ENCODE measurements at regions not wholly inside any gene's neighbourhood (a gene's known extent, or its start where the extent isn't known, plus 50 kb on each side); places are given as distances from the start of the nearest gene placed in this dataset.

DNA sequence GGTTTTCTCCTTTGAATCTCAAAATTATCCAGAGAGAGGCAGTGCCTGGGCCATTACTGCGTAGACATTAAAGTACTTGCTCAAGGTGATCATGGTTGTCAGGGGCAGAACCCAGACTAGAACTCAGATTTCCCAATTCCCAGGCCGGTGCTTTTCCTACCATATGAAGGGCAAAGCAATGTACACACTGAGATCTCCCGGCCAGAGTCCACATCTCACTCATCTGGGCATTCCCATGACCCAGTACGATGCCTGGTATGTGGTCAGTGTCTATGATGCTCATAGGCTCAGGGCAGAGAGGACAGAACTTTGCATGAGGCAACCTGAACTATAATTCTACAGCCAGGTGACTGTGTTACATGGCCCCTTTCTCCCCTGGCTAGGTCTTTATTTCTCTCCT, 531.4 kb downstream of the TDRD15 start:
- no peak overlapping the region for H3K4me3 ChIP-seq
- intact Hi-C loops (cut with DNase I; ENCODE audit: low total_unique reads) = no loop called here
- no peaks in the 10 kb centered on the region for H3K4me1 ChIP-seq
- 82 to 98% (median 92%) methylated on average over 4 of the region's 4 CpGs for WGBS, 5 donors
- no peaks in the 10 kb centered on the region for H3K27me3 ChIP-seq
- no peak overlapping the region for H3K27ac ChIP-seq
- no peaks in the 10 kb centered on the region for H3K36me3 ChIP-seq
- no peak for DNase-seq
- no peaks in the 10 kb centered on the region for H3K9me3 ChIP-seq
- TF ChIP-seq POLR2A (IDR thresholded peaks at IDR 0.05) (no peak), EP300 (IDR thresholded peaks at IDR 0.05) (no peak), POLR2AphosphoS5 (IDR thresholded peaks at IDR 0.05) (no peak)
- TF ChIP-seq, protein P1, sequence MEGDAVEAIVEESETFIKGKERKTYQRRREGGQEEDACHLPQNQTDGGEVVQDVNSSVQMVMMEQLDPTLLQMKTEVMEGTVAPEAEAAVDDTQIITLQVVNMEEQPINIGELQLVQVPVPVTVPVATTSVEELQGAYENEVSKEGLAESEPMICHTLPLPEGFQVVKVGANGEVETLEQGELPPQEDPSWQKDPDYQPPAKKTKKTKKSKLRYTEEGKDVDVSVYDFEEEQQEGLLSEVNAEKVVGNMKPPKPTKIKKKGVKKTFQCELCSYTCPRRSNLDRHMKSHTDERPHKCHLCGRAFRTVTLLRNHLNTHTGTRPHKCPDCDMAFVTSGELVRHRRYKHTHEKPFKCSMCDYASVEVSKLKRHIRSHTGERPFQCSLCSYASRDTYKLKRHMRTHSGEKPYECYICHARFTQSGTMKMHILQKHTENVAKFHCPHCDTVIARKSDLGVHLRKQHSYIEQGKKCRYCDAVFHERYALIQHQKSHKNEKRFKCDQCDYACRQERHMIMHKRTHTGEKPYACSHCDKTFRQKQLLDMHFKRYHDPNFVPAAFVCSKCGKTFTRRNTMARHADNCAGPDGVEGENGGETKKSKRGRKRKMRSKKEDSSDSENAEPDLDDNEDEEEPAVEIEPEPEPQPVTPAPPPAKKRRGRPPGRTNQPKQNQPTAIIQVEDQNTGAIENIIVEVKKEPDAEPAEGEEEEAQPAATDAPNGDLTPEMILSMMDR (IDR thresholded peaks at IDR 0.05) = no peak

DNA sequence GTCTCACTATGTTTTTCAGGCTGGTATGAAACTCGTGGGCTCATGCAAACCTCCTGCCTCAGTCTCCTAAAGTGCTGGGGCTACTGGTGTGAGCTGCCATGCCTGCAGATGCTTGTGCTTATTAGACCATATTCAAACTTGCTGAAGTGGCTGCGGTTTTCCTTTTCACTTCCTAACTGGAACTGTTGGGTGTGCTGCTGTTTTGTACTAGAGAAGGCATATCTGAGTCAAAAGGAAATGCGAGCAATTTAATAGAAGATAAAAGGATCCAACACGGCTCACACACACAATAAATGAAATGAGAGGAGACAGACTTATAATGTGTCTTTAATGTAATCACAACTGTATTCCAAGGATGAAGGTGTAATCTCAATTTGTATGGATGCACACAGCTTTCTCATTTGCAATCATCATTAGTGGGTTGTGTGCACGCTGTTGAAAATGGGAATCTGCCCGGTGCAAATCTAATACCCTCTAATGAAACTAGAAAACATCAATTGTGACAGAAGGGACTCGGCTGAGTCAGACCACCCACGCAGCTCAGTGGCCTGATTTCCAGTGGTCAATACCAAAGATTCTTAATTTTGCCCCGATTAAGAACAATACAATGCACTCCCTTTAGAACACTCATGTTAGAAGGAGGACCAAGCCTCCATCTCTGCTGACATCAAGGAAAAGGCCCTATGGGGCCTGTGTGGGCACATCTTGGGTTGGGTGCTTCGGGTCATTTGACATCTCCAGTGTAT, 532.7 kb downstream of the TDRD15 start:
- H3K27me3 ChIP-seq = no peaks in the 10 kb centered on the region
- 67 to 84% (median 76%) methylated on average over 10 of the region's 10 CpGs for WGBS, 5 donors
- H3K27ac ChIP-seq = no peak overlapping the region
- no peaks in the 10 kb centered on the region for H3K36me3 ChIP-seq
- no peaks in the 10 kb centered on the region for H3K9me3 ChIP-seq
- intact Hi-C loops (cut with DNase I; ENCODE audit: low total_unique reads) = no loop called here
- TF ChIP-seq EP300 (IDR thresholded peaks at IDR 0.05) = no peak
- TF ChIP-seq, protein P1 (IDR thresholded peaks at IDR 0.05) = no peak
- no peak for TF ChIP-seq POLR2AphosphoS5 (IDR thresholded peaks at IDR 0.05)
- TF ChIP-seq POLR2A (IDR thresholded peaks at IDR 0.05) = no peak
- DNase-seq = no peak
- no peak overlapping the region for H3K4me3 ChIP-seq
- no peaks in the 10 kb centered on the region for H3K4me1 ChIP-seq

DNA sequence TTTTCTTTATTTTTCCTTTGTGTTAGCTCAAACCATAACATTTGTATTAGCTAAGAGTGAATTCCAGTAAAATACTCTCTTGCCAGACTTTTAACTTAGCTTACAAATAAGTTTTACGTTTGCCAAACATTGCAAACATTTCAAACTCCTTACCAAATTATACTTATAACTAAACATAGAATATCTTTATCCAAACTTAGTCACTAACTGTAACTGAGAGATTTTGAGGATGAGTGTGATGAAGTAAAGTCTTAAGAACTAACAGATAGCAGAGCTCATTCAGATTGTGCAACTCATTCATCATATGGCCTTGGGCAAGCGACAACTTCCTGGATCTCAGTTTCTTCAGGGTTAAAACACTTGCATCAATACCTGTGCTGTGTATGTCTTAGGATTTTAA, 533.7 kb downstream of the TDRD15 start:
- no peak for DNase-seq
- Histone ChIP-seq H3K27ac (no peak overlapping the region), H3K4me3 (no peak overlapping the region), H3K4me1 (no peaks in the 10 kb centered on the region), H3K36me3 (no peaks in the 10 kb centered on the region), H3K27me3 (no peaks in the 10 kb centered on the region), H3K9me3 (no peaks in the 10 kb centered on the region)
- 70 to 82% (median 76%) methylated on average over 2 of the region's 2 CpGs for WGBS, 5 donors
- TF ChIP-seq POLR2AphosphoS5 (IDR thresholded peaks at IDR 0.05) (no peak), EP300 (IDR thresholded peaks at IDR 0.05) (no peak), POLR2A (IDR thresholded peaks at IDR 0.05) (no peak)
- TF ChIP-seq, protein P1 (IDR thresholded peaks at IDR 0.05) = no peak
- intact Hi-C loops (cut with DNase I; ENCODE audit: low total_unique reads) = no loop called here

DNA sequence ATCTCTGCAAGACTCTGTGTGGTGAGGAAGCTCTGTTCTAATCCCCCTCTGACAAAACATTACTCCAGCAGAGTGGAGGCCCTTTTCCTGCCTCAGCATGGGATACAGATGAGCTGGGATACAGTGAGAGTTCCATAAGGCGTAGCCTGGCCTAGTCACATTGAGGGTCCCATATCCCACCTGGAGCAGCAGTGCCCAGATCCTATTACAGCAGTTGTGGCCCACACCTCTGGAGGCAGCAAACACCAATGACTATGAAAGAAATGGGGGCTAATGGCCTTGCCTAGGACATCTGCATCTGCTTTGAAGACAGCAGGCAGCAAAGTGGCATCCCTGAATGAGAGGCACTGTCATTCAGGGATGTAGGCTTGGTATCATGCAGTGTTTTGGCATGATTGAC, 534.5 kb downstream of the TDRD15 start:
- H3K4me3 ChIP-seq = no peak overlapping the region
- no peaks in the 10 kb centered on the region for H3K27me3 ChIP-seq
- no peaks in the 10 kb centered on the region for H3K4me1 ChIP-seq
- DNase-seq = no peak
- intact Hi-C loops (cut with DNase I; ENCODE audit: low total_unique reads) = no loop called here
- H3K9me3 ChIP-seq = no peaks in the 10 kb centered on the region
- TF ChIP-seq EP300 (IDR thresholded peaks at IDR 0.05) (no peak), POLR2AphosphoS5 (IDR thresholded peaks at IDR 0.05) (no peak), POLR2A (IDR thresholded peaks at IDR 0.05) (no peak)
- TF ChIP-seq, protein P1 (IDR thresholded peaks at IDR 0.05) = no peak
- no peaks in the 10 kb centered on the region for H3K36me3 ChIP-seq
- 48 to 90% (median 74%) methylated on average over 1 of the region's 1 CpG for WGBS, 5 donors
- no peak overlapping the region for H3K27ac ChIP-seq
